ENCODE measurements at regions not wholly inside any gene's neighbourhood (a gene's known extent, or its start where the extent isn't known, plus 50 kb on each side); places are given as distances from the start of the nearest gene placed in this dataset.

DNA sequence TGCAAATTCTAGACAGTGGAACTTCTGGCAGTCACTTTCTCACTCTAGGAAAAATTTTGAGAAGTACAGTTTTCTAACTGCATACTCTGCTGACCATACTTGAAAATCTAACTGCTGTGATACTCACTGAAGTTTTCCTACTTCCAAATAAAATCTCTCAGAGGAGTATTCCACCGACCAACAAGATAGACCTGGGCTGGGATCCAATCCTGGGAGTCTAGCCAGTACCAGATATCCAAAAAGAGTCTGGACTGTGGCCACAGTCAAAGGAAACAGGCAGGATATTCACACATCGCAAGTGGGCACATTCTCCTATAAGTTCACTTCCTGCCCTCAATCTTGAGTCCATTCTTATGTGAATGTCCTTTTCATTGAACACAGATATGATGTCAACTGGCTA, 1138.7 kb upstream of the PCDH7 start:
- Mint-ChIP-seq H3K9me3 (peaks cover 5 to 20% (median 8%) of the 10 kb centered on the region in 8 donors), H3K27me3 (no peaks in the 10 kb centered on the region), H3K4me1 (no peaks in the 10 kb centered on the region), H3K27ac (no peak overlapping the region), H3K36me3 (no peaks in the 10 kb centered on the region), H3K4me3 (no peak overlapping the region)
- no peak for DNase-seq
- Histone ChIP-seq H3K9me3 (ENCODE audit: control insufficient read depth in 1 of 2, low read length in 2 of 2) (no peaks in the 10 kb centered on the region), H3K27ac (ENCODE audit: low read depth, low read length) (no peak overlapping the region), H3K4me3 (ENCODE audit: low read length in 2 of 2) (no peak overlapping the region), H3K27me3 (ENCODE audit: insufficient read depth, low read length) (no peaks in the 10 kb centered on the region), H3K4me1 (ENCODE audit: insufficient read depth, low read length) (no peaks in the 10 kb centered on the region), H3K36me3 (ENCODE audit: insufficient read depth, low read length) (no peaks in the 10 kb centered on the region)
- intact Hi-C loops (cut with micrococcal nuclease) = no loop called here
- ChIA-PET CTCF (ENCODE audit: partially characterized antibody) (no interaction called here), POLR2A (ENCODE audit: partially characterized antibody) (no interaction called here)

DNA sequence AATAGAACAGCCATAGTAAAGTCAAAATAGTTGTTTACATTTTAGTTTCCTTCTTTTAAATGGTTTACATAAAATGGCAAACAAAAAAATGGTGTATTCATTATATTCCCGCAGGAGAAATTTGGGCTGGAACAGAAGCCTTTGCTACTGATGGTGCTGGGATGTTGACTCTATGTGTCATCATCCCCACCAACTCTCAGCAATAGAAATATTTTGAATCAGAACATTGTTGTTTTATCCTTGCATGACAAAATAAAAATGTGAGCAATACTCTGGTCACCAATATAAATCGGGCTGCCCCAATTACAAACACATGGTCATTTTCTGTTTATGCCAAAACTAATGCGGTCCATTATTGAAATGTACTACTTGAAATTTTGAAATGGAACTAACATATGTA, 1131.6 kb upstream of the PCDH7 start:
- no peaks in the 10 kb centered on the region for H3K4me1 ChIP-seq (ENCODE audit: insufficient read depth, low read length)
- no peak for DNase-seq
- Mint-ChIP-seq H3K4me3 (no peak overlapping the region), H3K27me3 (no peaks in the 10 kb centered on the region), H3K27ac (no peak overlapping the region), H3K36me3 (no peaks in the 10 kb centered on the region), H3K9me3 (peaks cover 0 to 16% (median 6%) of the 10 kb centered on the region in 8 donors), H3K4me1 (no peaks in the 10 kb centered on the region)
- H3K27me3 ChIP-seq (ENCODE audit: insufficient read depth, low read length) = no peaks in the 10 kb centered on the region
- POLR2A ChIA-PET (ENCODE audit: partially characterized antibody) = no interaction called here
- H3K27ac ChIP-seq (ENCODE audit: low read depth, low read length) = no peak overlapping the region
- H3K9me3 ChIP-seq (ENCODE audit: control insufficient read depth in 1 of 2, low read length in 2 of 2) = no peaks in the 10 kb centered on the region
- intact Hi-C loops (cut with micrococcal nuclease) = no loop called here
- no peaks in the 10 kb centered on the region for H3K36me3 ChIP-seq (ENCODE audit: insufficient read depth, low read length)
- H3K4me3 ChIP-seq (ENCODE audit: low read length in 2 of 2) = no peak overlapping the region
- CTCF ChIA-PET (ENCODE audit: partially characterized antibody) = no interaction called here

- H3K9me3 ChIP-seq (ENCODE audit: control insufficient read depth in 1 of 2, low read length in 2 of 2) = no peaks in the 10 kb centered on the region
- DNase-seq = no peak
- H3K36me3 Mint-ChIP-seq = no peaks in the 10 kb centered on the region
- H3K4me1 ChIP-seq (ENCODE audit: insufficient read depth, low read length) = no peaks in the 10 kb centered on the region
- ChIA-PET POLR2A (ENCODE audit: partially characterized antibody) (no interaction called here), CTCF (ENCODE audit: partially characterized antibody) (no interaction called here)
- intact Hi-C loops (cut with micrococcal nuclease) = no loop called here
- H3K36me3 ChIP-seq (ENCODE audit: insufficient read depth, low read length) = no peaks in the 10 kb centered on the region
- no peaks in the 10 kb centered on the region for H3K27me3 ChIP-seq (ENCODE audit: insufficient read depth, low read length)
- H3K4me3 Mint-ChIP-seq = no peak overlapping the region
- H3K4me3 ChIP-seq (ENCODE audit: low read length in 2 of 2) = no peak overlapping the region
- H3K27me3 Mint-ChIP-seq = no peaks in the 10 kb centered on the region
- peaks cover 3 to 19% (median 9%) of the 10 kb centered on the region in 8 donors for H3K9me3 Mint-ChIP-seq
- no peak overlapping the region for H3K27ac ChIP-seq (ENCODE audit: low read depth, low read length)
- H3K4me1 Mint-ChIP-seq = no peaks in the 10 kb centered on the region
- no peak overlapping the region for H3K27ac Mint-ChIP-seq
These were observed 1123.9 kb upstream of the PCDH7 start for GRCh38 chr4:29596228-29596627.

GRCh38 chr4:29619168-29619567, 1101.0 kb upstream of the PCDH7 start:
- Histone ChIP-seq H3K9me3 (ENCODE audit: control insufficient read depth in 1 of 2, low read length in 2 of 2) (no peaks in the 10 kb centered on the region), H3K36me3 (ENCODE audit: insufficient read depth, low read length) (no peaks in the 10 kb centered on the region), H3K4me3 (ENCODE audit: low read length in 2 of 2) (no peak overlapping the region), H3K4me1 (ENCODE audit: insufficient read depth, low read length) (no peaks in the 10 kb centered on the region), H3K27ac (ENCODE audit: low read depth, low read length) (no peak overlapping the region), H3K27me3 (ENCODE audit: insufficient read depth, low read length) (no peaks in the 10 kb centered on the region)
- no peak overlapping the region for H3K27ac Mint-ChIP-seq
- ChIA-PET POLR2A (ENCODE audit: partially characterized antibody) (no interaction called here), CTCF (ENCODE audit: partially characterized antibody) (no interaction called here)
- H3K9me3 Mint-ChIP-seq = peaks cover 3 to 13% (median 5%) of the 10 kb centered on the region in 8 donors
- H3K4me1 Mint-ChIP-seq = no peaks in the 10 kb centered on the region
- no peaks in the 10 kb centered on the region for H3K36me3 Mint-ChIP-seq
- no peaks in the 10 kb centered on the region for H3K27me3 Mint-ChIP-seq
- no peak for DNase-seq
- intact Hi-C loops (cut with micrococcal nuclease) = no loop called here
- H3K4me3 Mint-ChIP-seq = no peak overlapping the region

DNA sequence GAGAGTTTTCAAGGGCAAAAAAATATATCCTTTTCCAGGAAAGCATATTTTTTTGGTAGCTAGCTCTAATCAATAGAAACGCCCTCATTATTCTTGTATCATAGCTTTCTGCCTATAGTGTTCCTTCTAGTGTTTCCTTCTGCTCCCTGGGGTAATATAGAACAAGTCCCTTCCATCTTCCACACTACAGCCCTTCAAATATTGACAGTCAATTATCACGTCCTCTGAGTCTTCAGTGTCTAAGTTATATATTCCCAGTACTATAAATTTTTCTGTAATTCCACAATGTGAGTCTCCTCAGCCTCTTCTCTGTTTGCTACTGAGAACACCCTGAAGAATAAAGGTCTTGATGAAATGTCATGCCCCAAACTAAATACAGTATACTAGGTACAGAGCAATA, 1088.0 kb upstream of the PCDH7 start:
- Mint-ChIP-seq H3K4me3 (no peak overlapping the region), H3K27ac (no peak overlapping the region), H3K36me3 (no peaks in the 10 kb centered on the region), H3K4me1 (no peaks in the 10 kb centered on the region), H3K9me3 (peaks cover 1 to 12% (median 10%) of the 10 kb centered on the region in 8 donors), H3K27me3 (no peaks in the 10 kb centered on the region)
- Histone ChIP-seq H3K27me3 (ENCODE audit: insufficient read depth, low read length) (no peaks in the 10 kb centered on the region), H3K27ac (ENCODE audit: low read depth, low read length) (no peak overlapping the region), H3K4me1 (ENCODE audit: insufficient read depth, low read length) (no peaks in the 10 kb centered on the region), H3K9me3 (ENCODE audit: control insufficient read depth in 1 of 2, low read length in 2 of 2) (no peaks in the 10 kb centered on the region), H3K4me3 (ENCODE audit: low read length in 2 of 2) (no peak overlapping the region), H3K36me3 (ENCODE audit: insufficient read depth, low read length) (no peaks in the 10 kb centered on the region)
- ChIA-PET POLR2A (ENCODE audit: partially characterized antibody) (no interaction called here), CTCF (ENCODE audit: partially characterized antibody) (no interaction called here)
- DNase-seq = no peak
- intact Hi-C loops (cut with micrococcal nuclease) = no loop called here

DNA sequence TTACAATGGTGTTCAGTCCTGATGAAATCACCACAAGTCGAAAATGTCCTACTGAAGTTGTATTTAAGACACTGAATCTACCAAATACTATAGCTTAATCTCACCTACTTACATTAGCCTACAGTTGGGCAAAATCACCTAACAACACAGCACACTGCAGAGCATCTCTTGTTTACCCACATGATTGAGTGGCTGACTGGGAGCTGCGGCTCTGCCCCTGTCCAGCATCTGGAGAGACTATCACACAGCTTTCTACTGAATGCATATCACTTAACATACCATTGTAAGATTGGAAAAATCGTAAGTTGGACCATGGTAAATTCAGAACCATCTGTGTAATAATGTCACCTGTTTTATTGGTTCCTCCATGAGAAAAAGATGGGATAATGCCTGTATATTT, 1083.2 kb upstream of the PCDH7 start:
- POLR2A ChIA-PET (ENCODE audit: partially characterized antibody) = no interaction called here
- Mint-ChIP-seq H3K4me3 (no peak overlapping the region), H3K27ac (no peak overlapping the region), H3K9me3 (peaks cover 3 to 11% (median 6%) of the 10 kb centered on the region in 8 donors), H3K4me1 (no peaks in the 10 kb centered on the region), H3K36me3 (no peaks in the 10 kb centered on the region), H3K27me3 (no peaks in the 10 kb centered on the region)
- no peak overlapping the region for H3K4me3 ChIP-seq (ENCODE audit: low read length in 2 of 2)
- H3K9me3 ChIP-seq (ENCODE audit: control insufficient read depth in 1 of 2, low read length in 2 of 2) = peaks cover 0 to 3% of the 10 kb centered on the region in 2 donors
- no peak for DNase-seq
- intact Hi-C loops (cut with micrococcal nuclease) = no loop called here
- H3K27ac ChIP-seq (ENCODE audit: low read depth, low read length) = no peak overlapping the region
- CTCF ChIA-PET (ENCODE audit: partially characterized antibody) = no interaction called here
- no peaks in the 10 kb centered on the region for H3K27me3 ChIP-seq (ENCODE audit: insufficient read depth, low read length)
- no peaks in the 10 kb centered on the region for H3K4me1 ChIP-seq (ENCODE audit: insufficient read depth, low read length)
- H3K36me3 ChIP-seq (ENCODE audit: insufficient read depth, low read length) = no peaks in the 10 kb centered on the region

DNA sequence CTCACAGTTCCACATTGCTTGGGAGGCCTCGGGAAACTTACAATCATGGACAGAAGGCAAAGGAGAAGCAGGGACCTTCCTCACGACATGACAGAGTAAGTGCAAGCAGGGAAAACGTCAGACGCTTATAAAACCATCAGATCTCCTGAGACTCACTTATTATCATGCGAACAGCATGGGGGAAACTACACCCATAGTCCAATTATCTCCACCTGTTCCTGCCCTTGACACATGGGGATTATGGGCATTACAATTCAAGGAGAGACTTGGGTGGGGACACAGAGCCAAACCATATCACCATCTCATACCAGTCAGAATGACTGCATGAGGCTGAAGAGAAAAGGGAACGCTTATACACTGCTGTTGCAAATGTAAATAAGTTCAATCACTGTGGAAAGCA, 1066.9 kb upstream of the PCDH7 start:
- no peaks in the 10 kb centered on the region for H3K27me3 Mint-ChIP-seq
- H3K9me3 Mint-ChIP-seq = peaks cover 0 to 17% (median 6%) of the 10 kb centered on the region in 8 donors
- no peak overlapping the region for H3K27ac Mint-ChIP-seq
- Histone ChIP-seq H3K27me3 (ENCODE audit: insufficient read depth, low read length) (no peaks in the 10 kb centered on the region), H3K27ac (ENCODE audit: low read depth, low read length) (no peak overlapping the region), H3K4me3 (ENCODE audit: low read length in 2 of 2) (no peak overlapping the region), H3K9me3 (ENCODE audit: control insufficient read depth in 1 of 2, low read length in 2 of 2) (peaks cover 0 to 7% of the 10 kb centered on the region in 2 donors), H3K4me1 (ENCODE audit: insufficient read depth, low read length) (no peaks in the 10 kb centered on the region), H3K36me3 (ENCODE audit: insufficient read depth, low read length) (no peaks in the 10 kb centered on the region)
- intact Hi-C loops (cut with micrococcal nuclease) = no loop called here
- ChIA-PET CTCF (ENCODE audit: partially characterized antibody) (no interaction called here), POLR2A (ENCODE audit: partially characterized antibody) (no interaction called here)
- DNase-seq = no peak
- H3K36me3 Mint-ChIP-seq = no peaks in the 10 kb centered on the region
- H3K4me1 Mint-ChIP-seq = no peaks in the 10 kb centered on the region
- H3K4me3 Mint-ChIP-seq = no peak overlapping the region

GRCh38 chr4:29680644-29681043, 1039.5 kb upstream of the PCDH7 start:
- Mint-ChIP-seq H3K36me3 (no peaks in the 10 kb centered on the region), H3K4me3 (no peak overlapping the region), H3K9me3 (peaks cover 5 to 24% (median 8%) of the 10 kb centered on the region in 8 donors), H3K4me1 (no peaks in the 10 kb centered on the region), H3K27me3 (no peaks in the 10 kb centered on the region), H3K27ac (no peak overlapping the region)
- H3K27ac ChIP-seq (ENCODE audit: low read depth, low read length) = no peak overlapping the region
- ChIA-PET POLR2A (ENCODE audit: partially characterized antibody) (no interaction called here), CTCF (ENCODE audit: partially characterized antibody) (no interaction called here)
- H3K9me3 ChIP-seq (ENCODE audit: control insufficient read depth in 1 of 2, low read length in 2 of 2) = no peaks in the 10 kb centered on the region
- no peaks in the 10 kb centered on the region for H3K27me3 ChIP-seq (ENCODE audit: insufficient read depth, low read length)
- H3K4me3 ChIP-seq (ENCODE audit: low read length in 2 of 2) = no peak overlapping the region
- no peaks in the 10 kb centered on the region for H3K4me1 ChIP-seq (ENCODE audit: insufficient read depth, low read length)
- intact Hi-C loops (cut with micrococcal nuclease) = no loop called here
- H3K36me3 ChIP-seq (ENCODE audit: insufficient read depth, low read length) = no peaks in the 10 kb centered on the region
- DNase-seq = no peak

All from CD4-positive, alpha-beta memory T cell (primary cell).